ENCODE measurements at regions not wholly inside any gene's neighbourhood (a gene's known extent, or its start where the extent isn't known, plus 50 kb on each side); places are given as distances from the start of the nearest gene placed in this dataset.
"Not testable (repeated sequence)": the region's sequence is repeated elsewhere in the genome, so short reads cannot be mapped to it uniquely, and the experiment has no call there.

DNA sequence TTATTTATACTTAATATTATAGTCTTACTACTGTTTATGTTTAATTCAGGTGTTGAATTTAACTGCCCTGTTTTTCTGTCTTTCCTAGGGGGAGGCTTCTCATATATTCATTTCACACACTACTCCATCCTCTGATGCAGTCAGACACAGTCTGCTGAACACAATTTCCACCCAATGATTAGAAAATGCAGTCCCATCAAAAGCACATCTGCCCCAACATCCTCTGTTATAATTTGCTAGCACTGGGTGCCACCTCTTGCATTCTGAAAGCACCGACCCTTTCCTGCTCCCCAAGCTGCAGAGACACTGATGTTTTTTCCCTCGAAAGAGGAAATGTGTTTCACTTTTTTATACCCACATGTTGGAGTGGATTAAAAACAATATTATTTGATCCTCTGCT is 474.7 kb downstream of the PID1 start:
- H3K27ac ChIP-seq (ENCODE audit: low read length) = no peak overlapping the region
- no peaks in the 10 kb centered on the region for H3K4me1 ChIP-seq (ENCODE audit: control insufficient read depth, insufficient read depth, low read length)
- H3K4me3 ChIP-seq (ENCODE audit: low read length) = no peak overlapping the region
- no CpG with 5 or more reads among the region's 2 CpGs for WGBS (ENCODE audit: insufficient coverage, low lambda C conversion rate)
- no peaks in the 10 kb centered on the region for H3K27me3 ChIP-seq (ENCODE audit: control insufficient read depth, insufficient read depth, low read length)
- H3K9me3 ChIP-seq (ENCODE audit: control insufficient read depth, low read depth, low read length) = no peaks in the 10 kb centered on the region
- no peaks in the 10 kb centered on the region for H3K36me3 ChIP-seq (ENCODE audit: control insufficient read depth, insufficient read depth, low read length)
- DNase-seq = no peak

DNA sequence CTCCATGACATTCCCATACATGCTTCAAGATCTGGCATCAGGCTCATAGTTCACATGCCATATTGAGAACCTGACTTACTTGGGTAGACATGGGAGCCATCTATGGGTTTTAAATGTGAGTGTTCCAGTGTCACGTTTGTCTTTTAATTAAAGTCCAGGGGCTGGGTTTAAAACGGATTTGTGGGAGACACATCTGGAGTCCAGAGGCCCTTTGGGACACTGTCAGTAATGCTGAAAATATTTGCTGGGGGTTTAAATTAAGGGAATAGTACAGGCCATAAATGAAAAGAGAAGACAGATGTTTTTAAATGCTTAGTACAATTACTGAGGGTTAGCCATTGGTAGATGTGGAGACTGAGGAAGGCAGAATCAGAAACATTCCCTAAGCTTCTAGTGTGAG is 478.0 kb downstream of the PID1 start:
- no peak overlapping the region for H3K4me3 ChIP-seq (ENCODE audit: low read length)
- WGBS (ENCODE audit: insufficient coverage, low lambda C conversion rate) = no CpG with 5 or more reads among the region's 2 CpGs
- no peaks in the 10 kb centered on the region for H3K9me3 ChIP-seq (ENCODE audit: control insufficient read depth, low read depth, low read length)
- no peak for DNase-seq
- no peaks in the 10 kb centered on the region for H3K27me3 ChIP-seq (ENCODE audit: control insufficient read depth, insufficient read depth, low read length)
- H3K27ac ChIP-seq (ENCODE audit: low read length) = no peak overlapping the region
- H3K4me1 ChIP-seq (ENCODE audit: control insufficient read depth, insufficient read depth, low read length) = no peaks in the 10 kb centered on the region
- H3K36me3 ChIP-seq (ENCODE audit: control insufficient read depth, insufficient read depth, low read length) = no peaks in the 10 kb centered on the region

DNA sequence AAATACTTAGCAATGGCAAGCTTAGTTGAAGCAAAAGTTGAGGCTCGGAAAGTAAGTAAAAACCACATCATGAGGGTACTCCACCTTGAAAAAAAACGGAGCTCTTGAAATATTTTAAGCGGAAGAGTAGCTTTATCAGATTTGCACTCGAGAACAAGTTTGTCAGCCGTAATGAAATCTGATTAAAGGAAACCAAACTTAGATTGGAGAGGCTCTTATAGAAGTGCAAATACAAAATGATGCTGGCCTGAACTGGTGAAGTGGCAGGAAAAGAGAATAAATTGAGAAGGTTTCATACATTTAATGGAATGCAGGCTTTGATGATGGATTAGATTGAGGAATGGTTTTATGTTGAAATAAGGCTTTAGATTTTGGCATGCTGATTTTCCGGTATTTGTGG is 484.2 kb downstream of the PID1 start:
- WGBS (ENCODE audit: insufficient coverage, low lambda C conversion rate) = 91% methylated on average over 5 of the region's 6 CpGs
- H3K4me1 ChIP-seq (ENCODE audit: control insufficient read depth, insufficient read depth, low read length) = no peaks in the 10 kb centered on the region
- H3K9me3 ChIP-seq (ENCODE audit: control insufficient read depth, low read depth, low read length) = no peaks in the 10 kb centered on the region
- H3K36me3 ChIP-seq (ENCODE audit: control insufficient read depth, insufficient read depth, low read length) = no peaks in the 10 kb centered on the region
- no peak overlapping the region for H3K4me3 ChIP-seq (ENCODE audit: low read length)
- no peaks in the 10 kb centered on the region for H3K27me3 ChIP-seq (ENCODE audit: control insufficient read depth, insufficient read depth, low read length)
- no peak overlapping the region for H3K27ac ChIP-seq (ENCODE audit: low read length)
- DNase-seq = no peak

DNA sequence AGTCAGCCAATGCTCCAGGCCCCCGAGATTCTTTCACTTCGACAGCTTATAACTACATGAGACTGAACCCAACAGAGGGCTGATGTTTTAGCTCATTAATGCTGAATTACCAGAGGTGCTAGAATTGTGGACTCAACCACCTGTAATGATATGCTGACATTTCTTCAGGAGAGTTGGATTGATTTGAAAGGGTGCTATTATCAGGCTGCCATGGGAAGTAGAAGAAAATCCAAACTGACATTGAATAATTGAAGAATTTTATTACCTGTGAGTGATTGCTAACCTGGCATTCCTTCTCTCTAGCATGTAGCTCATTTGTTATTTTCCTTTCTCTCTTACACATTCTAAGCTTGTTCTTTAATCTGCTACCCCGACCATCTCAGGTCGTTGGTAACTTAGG is 488.8 kb downstream of the PID1 start:
- H3K27me3 ChIP-seq (ENCODE audit: control insufficient read depth, insufficient read depth, low read length) = no peaks in the 10 kb centered on the region
- no peaks in the 10 kb centered on the region for H3K4me1 ChIP-seq (ENCODE audit: control insufficient read depth, insufficient read depth, low read length)
- WGBS (ENCODE audit: insufficient coverage, low lambda C conversion rate) = 78% methylated on average over 2 of the region's 4 CpGs
- H3K9me3 ChIP-seq (ENCODE audit: control insufficient read depth, low read depth, low read length) = no peaks in the 10 kb centered on the region
- DNase-seq = no peak
- H3K27ac ChIP-seq (ENCODE audit: low read length) = no peak overlapping the region
- H3K36me3 ChIP-seq (ENCODE audit: control insufficient read depth, insufficient read depth, low read length) = no peaks in the 10 kb centered on the region
- no peak overlapping the region for H3K4me3 ChIP-seq (ENCODE audit: low read length)

- WGBS (ENCODE audit: insufficient coverage, low lambda C conversion rate) = no CpG with 5 or more reads among the region's 5 CpGs
- no peak for DNase-seq
Observed at GRCh38 chr2:228777855-228778355, 493.2 kb downstream of the PID1 start.

GRCh38 chr2:228774548-228774947 is 496.5 kb downstream of the PID1 start:
- H3K27ac ChIP-seq (ENCODE audit: low read length) = no peak overlapping the region
- 83% methylated on average over 1 of the region's 2 CpGs for WGBS (ENCODE audit: insufficient coverage, low lambda C conversion rate)
- no peaks in the 10 kb centered on the region for H3K9me3 ChIP-seq (ENCODE audit: control insufficient read depth, low read depth, low read length)
- no peak overlapping the region for H3K4me3 ChIP-seq (ENCODE audit: low read length)
- H3K27me3 ChIP-seq (ENCODE audit: control insufficient read depth, insufficient read depth, low read length) = no peaks in the 10 kb centered on the region
- H3K36me3 ChIP-seq (ENCODE audit: control insufficient read depth, insufficient read depth, low read length) = no peaks in the 10 kb centered on the region
- H3K4me1 ChIP-seq (ENCODE audit: control insufficient read depth, insufficient read depth, low read length) = no peaks in the 10 kb centered on the region
- no peak for DNase-seq

More at GRCh38 chr2:228777855-228778355, 493.2 kb downstream of the PID1 start:
- H3K27me3 ChIP-seq (ENCODE audit: control insufficient read depth, insufficient read depth, low read length) = no peaks in the 10 kb centered on the region
- no peaks in the 10 kb centered on the region for H3K9me3 ChIP-seq (ENCODE audit: control insufficient read depth, low read depth, low read length)
- no peaks in the 10 kb centered on the region for H3K36me3 ChIP-seq (ENCODE audit: control insufficient read depth, insufficient read depth, low read length)
- no peak overlapping the region for H3K27ac ChIP-seq (ENCODE audit: low read length)
- no peak overlapping the region for H3K4me3 ChIP-seq (ENCODE audit: low read length)
- no peaks in the 10 kb centered on the region for H3K4me1 ChIP-seq (ENCODE audit: control insufficient read depth, insufficient read depth, low read length)

- no peaks in the 10 kb centered on the region for H3K9me3 ChIP-seq (ENCODE audit: control insufficient read depth, low read depth, low read length)
- H3K4me3 ChIP-seq (ENCODE audit: low read length) = no peak overlapping the region
- H3K27ac ChIP-seq (ENCODE audit: low read length) = no peak overlapping the region
- H3K36me3 ChIP-seq (ENCODE audit: control insufficient read depth, insufficient read depth, low read length) = no peaks in the 10 kb centered on the region
- H3K27me3 ChIP-seq (ENCODE audit: control insufficient read depth, insufficient read depth, low read length) = no peaks in the 10 kb centered on the region
- no peaks in the 10 kb centered on the region for H3K4me1 ChIP-seq (ENCODE audit: control insufficient read depth, insufficient read depth, low read length)
- 25% methylated on average over 1 of the region's 1 CpG for WGBS (ENCODE audit: insufficient coverage, low lambda C conversion rate)
- DNase-seq = no peak
Observed at GRCh38 chr2:228771774-228772173, 499.3 kb downstream of the PID1 start.

DNA sequence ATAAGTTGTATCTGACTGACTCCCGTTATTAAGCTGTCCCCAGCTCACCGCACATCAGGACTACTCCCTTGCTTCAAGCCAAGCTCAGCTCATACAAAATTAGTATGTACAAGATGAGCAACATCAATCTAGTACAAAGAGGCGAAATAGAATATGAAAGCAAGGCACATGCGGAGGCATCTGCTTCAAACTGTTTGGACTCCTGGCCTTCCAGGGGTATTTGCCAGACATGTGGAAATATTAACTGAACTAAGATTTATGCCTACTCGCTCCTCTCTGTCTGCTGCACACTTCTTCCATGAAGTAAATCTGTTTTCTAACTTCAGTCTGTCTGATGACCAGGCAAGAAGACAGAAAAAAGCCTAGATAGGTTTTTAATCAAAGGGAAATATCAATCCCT is 499.8 kb downstream of the PID1 start:
- Histone ChIP-seq H3K27ac (ENCODE audit: low read length) (no peak overlapping the region), H3K4me1 (ENCODE audit: control insufficient read depth, insufficient read depth, low read length) (no peaks in the 10 kb centered on the region), H3K36me3 (ENCODE audit: control insufficient read depth, insufficient read depth, low read length) (no peaks in the 10 kb centered on the region), H3K27me3 (ENCODE audit: control insufficient read depth, insufficient read depth, low read length) (no peaks in the 10 kb centered on the region), H3K4me3 (ENCODE audit: low read length) (no peak overlapping the region), H3K9me3 (ENCODE audit: control insufficient read depth, low read depth, low read length) (no peaks in the 10 kb centered on the region)
- DNase-seq = no peak
- WGBS (ENCODE audit: insufficient coverage, low lambda C conversion rate) = 80% methylated on average over 1 of the region's 5 CpGs

GRCh38 chr2:228768818-228769217 is 502.3 kb downstream of the PID1 start:
- WGBS (ENCODE audit: insufficient coverage, low lambda C conversion rate) = no CpG with 5 or more reads among the region's 1 CpG
- Histone ChIP-seq H3K27ac (ENCODE audit: low read length) (no peak overlapping the region), H3K4me3 (ENCODE audit: low read length) (no peak overlapping the region), H3K27me3 (ENCODE audit: control insufficient read depth, insufficient read depth, low read length) (no peaks in the 10 kb centered on the region), H3K4me1 (ENCODE audit: control insufficient read depth, insufficient read depth, low read length) (no peaks in the 10 kb centered on the region), H3K36me3 (ENCODE audit: control insufficient read depth, insufficient read depth, low read length) (no peaks in the 10 kb centered on the region), H3K9me3 (ENCODE audit: control insufficient read depth, low read depth, low read length) (no peaks in the 10 kb centered on the region)
- no peak for DNase-seq

GRCh38 chr2:228768141-228768540 is 502.9 kb downstream of the PID1 start:
- H3K36me3 ChIP-seq (ENCODE audit: control insufficient read depth, insufficient read depth, low read length); H3K9me3 ChIP-seq (ENCODE audit: control insufficient read depth, low read depth, low read length); H3K27ac ChIP-seq (ENCODE audit: low read length); H3K27me3 ChIP-seq (ENCODE audit: control insufficient read depth, insufficient read depth, low read length); H3K4me3 ChIP-seq (ENCODE audit: low read length); DNase-seq; H3K4me1 ChIP-seq (ENCODE audit: control insufficient read depth, insufficient read depth, low read length): not testable (repeated sequence)
- no CpG with 5 or more reads among the region's 3 CpGs for WGBS (ENCODE audit: insufficient coverage, low lambda C conversion rate)

- Histone ChIP-seq H3K4me1 (ENCODE audit: control insufficient read depth, insufficient read depth, low read length) (no peaks in the 10 kb centered on the region), H3K4me3 (ENCODE audit: low read length) (no peak overlapping the region), H3K27ac (ENCODE audit: low read length) (no peak overlapping the region), H3K9me3 (ENCODE audit: control insufficient read depth, low read depth, low read length) (no peaks in the 10 kb centered on the region), H3K27me3 (ENCODE audit: control insufficient read depth, insufficient read depth, low read length) (no peaks in the 10 kb centered on the region), H3K36me3 (ENCODE audit: control insufficient read depth, insufficient read depth, low read length) (no peaks in the 10 kb centered on the region)
- WGBS (ENCODE audit: insufficient coverage, low lambda C conversion rate) = no CpG with 5 or more reads among the region's 2 CpGs
- no peak for DNase-seq
Observed at GRCh38 chr2:228767196-228767595, 503.9 kb downstream of the PID1 start.
